HG02571 (cell line): ENCODE measurements at regions not wholly inside any gene's neighbourhood (a gene's known extent, or its start where the extent isn't known, plus 50 kb on each side); places are given as distances from the start of the nearest gene placed in this dataset.
"Not testable (repeated sequence)": the region's sequence is repeated elsewhere in the genome, so short reads cannot be mapped to it uniquely, and the experiment has no call there.

Source experiments
- ATAC-seq: cut with Tn5 transposase; IDR thresholded peaks from one replicate; pipeline ENCODE4 v1.9.1; 2021; ENCODE audit warnings: mild to moderate bottlenecking, moderate library complexity; ENCODE audit not compliant: unreplicated experiment

GRCh38 chr2:124967325-124967724, 942.2 kb downstream of the CNTNAP5 start:
- no peak for ATAC-seq

GRCh38 chr2:124970030-124970429, 944.9 kb downstream of the CNTNAP5 start:
- no peak for ATAC-seq

GRCh38 chr2:124973396-124973795, 948.3 kb downstream of the CNTNAP5 start:
- no peak for ATAC-seq

- ATAC-seq, result no peak
Measured at GRCh38 chr2:124975224-124975623, 950.1 kb downstream of the CNTNAP5 start.

- no peak for ATAC-seq
Measured at GRCh38 chr2:124975648-124976047, 950.6 kb downstream of the CNTNAP5 start.

GRCh38 chr2:124978597-124978996, 953.5 kb downstream of the CNTNAP5 start:
- no peak for ATAC-seq

GRCh38 chr2:124983595-124983994, 958.5 kb downstream of the CNTNAP5 start:
- ATAC-seq, result no peak

- ATAC-seq, result no peak
Measured at GRCh38 chr2:124985270-124985669, 960.2 kb downstream of the CNTNAP5 start.

GRCh38 chr2:124986136-124986535, 961.0 kb downstream of the CNTNAP5 start:
- ATAC-seq, result no peak

- ATAC-seq, result not testable (repeated sequence)
Measured at GRCh38 chr2:124986870-124987269, 961.8 kb downstream of the CNTNAP5 start.

- ATAC-seq, result not testable (repeated sequence)
Measured at GRCh38 chr2:124987436-124987835, 962.3 kb downstream of the CNTNAP5 start.

GRCh38 chr2:124988111-124988510, 963.0 kb downstream of the CNTNAP5 start:
- no peak for ATAC-seq

GRCh38 chr2:124988794-124989193, 963.7 kb downstream of the CNTNAP5 start:
- no peak for ATAC-seq

- no peak for ATAC-seq
Measured at GRCh38 chr2:124993809-124994208, 968.7 kb downstream of the CNTNAP5 start.

- ATAC-seq, result no peak
Measured at GRCh38 chr2:124995185-124995912, 970.3 kb downstream of the CNTNAP5 start.

- no peak for ATAC-seq
Measured at GRCh38 chr2:124996406-124996805, 971.3 kb downstream of the CNTNAP5 start.

- ATAC-seq, result no peak
Measured at GRCh38 chr2:124999906-125000305, 974.8 kb downstream of the CNTNAP5 start.

GRCh38 chr2:125004106-125004800, 979.2 kb downstream of the CNTNAP5 start:
- no peak for ATAC-seq

GRCh38 chr2:125006676-125007075, 981.6 kb downstream of the CNTNAP5 start:
- ATAC-seq, result no peak

- ATAC-seq, result not testable (repeated sequence)
Measured at GRCh38 chr2:125028721-125029120, 1003.6 kb downstream of the CNTNAP5 start.

GRCh38 chr2:125033871-125034270, 1008.8 kb downstream of the CNTNAP5 start:
- ATAC-seq, result no peak

- no peak for ATAC-seq
Measured at GRCh38 chr2:125037135-125037653, 1012.1 kb downstream of the CNTNAP5 start.
